AG04450 (cell line): ENCODE measurements at regions not wholly inside any gene's neighbourhood (a gene's known extent, or its start where the extent isn't known, plus 50 kb on each side); places are given as distances from the start of the nearest gene placed in this dataset.

Experiments
- CTCF ChIA-PET: fragments of 300-600, 350-600 bp; formaldehyde crosslinking; extraction: SDS; loops from one replicate; lab custom pipeline; 2022; ENCODE audit warnings: antibody characterized with exemption, inconsistent platforms; lab: Charles Lee
- POLR2A ChIA-PET: fragments of 350-600 bp; formaldehyde crosslinking; extraction: SDS; loops from one replicate; lab custom pipeline; 2021; ENCODE audit warnings: antibody characterized with exemption, inconsistent platforms; lab: Yijun Ruan, JAX
- DNase-seq: peaks from one replicate; pipeline ENCODE4 v3.0.0-alpha.2; 2011; ENCODE audit warnings: low read depth, low spot score
- H3K27ac ChIP-seq: one replicate; pipeline ENCODE4 v1.5.1; 2012; ENCODE audit warnings: low read depth, low read length, control low read depth
- H3K27me3 ChIP-seq: one replicate; pipeline ENCODE4 v1.6.0; 2012; ENCODE audit warnings: low read length; ENCODE audit not compliant: control insufficient read depth, insufficient read depth
- H3K4me3 ChIP-seq: 2 replicates; pipeline ENCODE4 v1.5.1; 2011; ENCODE audit warnings: mild to moderate bottlenecking, low read depth, low read length, control low read depth
- H3K9me3 ChIP-seq: 2 replicates; pipeline ENCODE4 v1.5.1; 2012; ENCODE audit warnings: low read length; ENCODE audit not compliant: control insufficient read depth, insufficient read depth
- CTCF ChIP-seq: IDR thresholded peaks from 2 replicates; pipeline ENCODE4 v1.5.1; 2011; ENCODE audit warnings: low read depth, low read length, control low read depth, inconsistent platforms

- Histone ChIP-seq H3K4me3 (no peak overlapping the region), H3K9me3 (no peaks in the 10 kb centered on the region), H3K27me3 (peaks cover 5% of the 10 kb centered on the region), H3K27ac (no peak overlapping the region)
- ChIA-PET POLR2A (no interaction called here), CTCF (interaction anchor here (0.6 to 1.5 kb wide), 28 partner anchors 8 to 610 kb away, joined by 3 to 19 read pairs (median 6); no protein-coding TSS in a partner anchor)
- peak; percentile 51 for DNase-seq
- TF ChIP-seq CTCF: peak; percentile 83
Measured at GRCh38 chr5:174327317-174327864, 281.9 kb downstream of the NSG2 start.

- TF ChIP-seq CTCF: no peak
- Histone ChIP-seq H3K27ac (no peak overlapping the region), H3K9me3 (no peaks in the 10 kb centered on the region), H3K27me3 (peaks cover 4% of the 10 kb centered on the region), H3K4me3 (no peak overlapping the region)
- DNase-seq: no peak
- ChIA-PET CTCF (interaction anchor here (1.0 to 1.7 kb wide), 6 partner anchors 16 to 609 kb away, joined by 3 to 14 read pairs (median 6); no protein-coding TSS in a partner anchor), POLR2A (no interaction called here)
Measured at GRCh38 chr5:174327896-174328295, 282.4 kb downstream of the NSG2 start.

- TF ChIP-seq CTCF: no peak
- DNase-seq: no peak
- Histone ChIP-seq H3K9me3 (no peaks in the 10 kb centered on the region), H3K27ac (peak overlapping the region; percentile 21), H3K27me3 (peaks cover 4% of the 10 kb centered on the region), H3K4me3 (no peak overlapping the region)
- ChIA-PET POLR2A (interaction anchor here (0.9 kb wide), 1 partner anchor 17 kb away, joined by 3 read pairs; no protein-coding TSS in a partner anchor), CTCF (interaction anchor here (0.5 to 2.0 kb wide), 13 partner anchors 9 to 1105 kb away, joined by 3 to 13 read pairs (median 3); partner anchors contain the start of gene MSX2)
Measured at GRCh38 chr5:174328631-174329299, 283.3 kb downstream of the NSG2 start.

- DNase-seq: peak; percentile 45
- H3K9me3 ChIP-seq: no peaks in the 10 kb centered on the region
- H3K4me3 ChIP-seq: no peak overlapping the region
- no peak for TF ChIP-seq CTCF
- POLR2A ChIA-PET: no interaction called here
- CTCF ChIA-PET: interaction anchor here (0.6 to 2.0 kb wide), 5 partner anchors 18 to 606 kb away, joined by 3 to 8 read pairs (median 4); no protein-coding TSS in a partner anchor
- no peak overlapping the region for H3K27ac ChIP-seq
- H3K27me3 ChIP-seq: peaks cover 4% of the 10 kb centered on the region
Measured at GRCh38 chr5:174329738-174330137, 284.2 kb downstream of the NSG2 start.
